Body of pancreas (tissue), 4 donors: ENCODE measurements at regions not wholly inside any gene's neighbourhood (a gene's known extent, or its start where the extent isn't known, plus 50 kb on each side); places are given as distances from the start of the nearest gene placed in this dataset.

ENCODE experiments used
- ATAC-seq: fragments of 150-250 bp; one replicate; pipeline ENCODE4 v1.9.1; 2016
- DNase-seq, 4 donors: peaks; one replicate each; pipeline ENCODE4 v3.0.0-alpha.2; 2019
- H3K27ac ChIP-seq, 4 donors: fragments of 200-600 bp; sonication (generic); 1 replicate in 3 of 4; 2 replicates in 1 of 4; pipeline versions ENCODE4 v1.5.1 to v1.6.1; 2016 to 2019; ENCODE audit warnings: mild to moderate bottlenecking in 1 of 4, mixed read lengths in 1 of 4, moderate library complexity in 1 of 4
- H3K27me3 ChIP-seq, 2 donors: fragments of 200-600 bp; sonication (generic); one replicate each; pipeline ENCODE4 v1.6.0; 2016; ENCODE audit warnings: mild to moderate bottlenecking in 1 of 2
- H3K36me3 ChIP-seq, 2 donors: fragments of 200-600 bp; sonication (generic); replicated peaks in 1 of 2; 2 replicates each; pipeline ENCODE4 v1.5.1; 2016; ENCODE audit warnings: low read depth in 2 of 2; ENCODE audit not compliant: insufficient read depth in 1 of 2
- H3K4me1 ChIP-seq: fragments of 200-600 bp; sonication (generic); one replicate; pipeline ENCODE4 v1.6.0; 2016
- H3K4me3 ChIP-seq, 2 donors: fragments of 200-600 bp; sonication (generic); 1 replicate in 1 of 2; 2 replicates in 1 of 2; pipeline ENCODE4 v1.5.1; 2016 to 2019
- H3K9me3 ChIP-seq, 3 donors: fragments of 200-600 bp; sonication (generic); 1 replicate in 2 of 3; 2 replicates in 1 of 3; pipeline ENCODE4 v1.5.1; 2016
- POLR2A ChIP-seq, 3 donors: fragments of 450-650 bp; IDR thresholded peaks; one replicate each; pipeline ENCODE4 v1.6.1; 2016; ENCODE audit warnings: antibody characterized with exemption in 3 of 3, mild to moderate bottlenecking in 2 of 3
- WGBS, 2 donors: methylation state at CpG; one replicate each; pipeline ENCODE4 v1.1.5; 2017; 5-methylcytosine and 5-hydroxymethylcytosine counted together
- intact Hi-C: fragments of 100-400 bp; cut with DNase I; formaldehyde crosslinking; loops from one replicate; pipeline ENCODE4 v1.15.1; 2023
- TF ChIP-seq, protein P1 (sequence below), 7 experiments: fragments of 450-650 bp in 4 of 7; fragments of 200-600 bp in 3 of 7; sonication (generic) in 3 of 7; IDR thresholded peaks; one replicate each; pipeline ENCODE4 v1.5.1; 2016 to 2019; ENCODE audit warnings: antibody characterized with exemption in 7 of 7

DNA sequence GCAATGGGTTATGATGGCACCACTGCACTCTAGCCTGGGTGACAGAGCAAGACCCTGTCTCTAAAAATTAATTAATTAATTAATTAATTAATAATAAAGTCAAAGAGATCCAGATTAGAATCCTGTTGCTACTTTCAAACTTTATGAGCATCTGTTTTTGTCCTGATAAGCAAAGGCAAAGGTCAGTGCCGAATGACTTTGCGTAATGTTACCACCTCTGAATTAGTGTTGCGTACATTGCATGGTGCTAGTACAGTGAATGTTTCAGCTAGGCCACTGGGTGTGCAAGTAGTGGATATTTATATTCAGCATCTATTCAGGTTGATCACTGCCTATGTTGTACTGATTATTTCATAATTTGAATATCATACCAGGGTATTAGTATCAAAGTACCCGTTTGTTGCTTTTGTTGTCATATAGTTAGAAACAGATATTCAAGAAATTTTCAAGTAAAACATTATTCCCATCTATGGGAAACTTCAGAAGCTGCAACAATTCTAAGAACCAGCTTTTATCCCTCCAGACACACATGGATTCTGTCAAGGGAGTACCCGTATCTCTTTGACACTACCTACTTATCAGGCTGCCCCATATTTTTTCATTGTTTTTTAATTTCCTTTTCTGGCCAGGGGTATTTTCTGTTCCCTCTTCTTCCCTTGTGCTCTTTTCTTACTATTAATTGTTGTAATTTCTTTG is 127.1 kb upstream of the GRM7 start:
- ATAC-seq (no peak), DNase-seq (no peak)
- Histone ChIP-seq H3K27ac (no peak overlapping the region), H3K36me3 (no peaks in the 10 kb centered on the region), H3K4me1 (no peaks in the 10 kb centered on the region), H3K27me3 (no peaks in the 10 kb centered on the region), H3K9me3 (no peaks in the 10 kb centered on the region), H3K4me3 (no peak overlapping the region)
- TF ChIP-seq POLR2A (IDR thresholded peaks at IDR 0.05), result no peak
- TF ChIP-seq, protein P1, sequence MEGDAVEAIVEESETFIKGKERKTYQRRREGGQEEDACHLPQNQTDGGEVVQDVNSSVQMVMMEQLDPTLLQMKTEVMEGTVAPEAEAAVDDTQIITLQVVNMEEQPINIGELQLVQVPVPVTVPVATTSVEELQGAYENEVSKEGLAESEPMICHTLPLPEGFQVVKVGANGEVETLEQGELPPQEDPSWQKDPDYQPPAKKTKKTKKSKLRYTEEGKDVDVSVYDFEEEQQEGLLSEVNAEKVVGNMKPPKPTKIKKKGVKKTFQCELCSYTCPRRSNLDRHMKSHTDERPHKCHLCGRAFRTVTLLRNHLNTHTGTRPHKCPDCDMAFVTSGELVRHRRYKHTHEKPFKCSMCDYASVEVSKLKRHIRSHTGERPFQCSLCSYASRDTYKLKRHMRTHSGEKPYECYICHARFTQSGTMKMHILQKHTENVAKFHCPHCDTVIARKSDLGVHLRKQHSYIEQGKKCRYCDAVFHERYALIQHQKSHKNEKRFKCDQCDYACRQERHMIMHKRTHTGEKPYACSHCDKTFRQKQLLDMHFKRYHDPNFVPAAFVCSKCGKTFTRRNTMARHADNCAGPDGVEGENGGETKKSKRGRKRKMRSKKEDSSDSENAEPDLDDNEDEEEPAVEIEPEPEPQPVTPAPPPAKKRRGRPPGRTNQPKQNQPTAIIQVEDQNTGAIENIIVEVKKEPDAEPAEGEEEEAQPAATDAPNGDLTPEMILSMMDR (IDR thresholded peaks at IDR 0.05), result no peak
- intact Hi-C loops, result no loop called here
- 91 to 93% methylated on average over 5 of the region's 5 CpGs for WGBS, 2 donors

DNA sequence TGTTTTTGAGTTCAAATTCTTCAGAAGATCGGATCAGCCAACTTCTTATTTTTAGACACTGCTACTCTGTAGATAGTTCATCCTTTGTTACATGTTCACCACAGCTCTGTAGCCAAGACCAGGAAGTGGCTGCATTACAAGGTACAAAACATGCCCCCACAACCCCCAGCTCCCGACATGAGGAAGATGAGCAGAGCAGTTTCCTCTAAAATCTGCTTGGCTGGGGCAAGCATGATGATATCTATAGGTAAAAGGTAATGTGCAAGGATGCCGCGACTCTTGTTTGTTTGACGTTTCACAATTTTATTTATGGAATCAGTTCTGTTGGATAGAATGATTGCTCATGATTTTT is 126.5 kb upstream of the GRM7 start:
- DNase-seq (no peak), ATAC-seq (no peak)
- no peak overlapping the region for H3K4me3 ChIP-seq
- no peaks in the 10 kb centered on the region for H3K4me1 ChIP-seq
- intact Hi-C loops, result no loop called here
- H3K9me3 ChIP-seq, result no peaks in the 10 kb centered on the region
- 86 to 91% methylated on average over 5 of the region's 5 CpGs for WGBS, 2 donors
- no peaks in the 10 kb centered on the region for H3K27me3 ChIP-seq
- no peaks in the 10 kb centered on the region for H3K36me3 ChIP-seq
- no peak overlapping the region for H3K27ac ChIP-seq
- TF ChIP-seq POLR2A (IDR thresholded peaks at IDR 0.05), result no peak
- TF ChIP-seq, protein P1 (IDR thresholded peaks at IDR 0.05), result no peak

GRCh38 chr3:6736836-6737629 is 123.9 kb upstream of the GRM7 start:
- DNase-seq (no peak), ATAC-seq (no peak)
- no peaks in the 10 kb centered on the region for H3K4me1 ChIP-seq
- H3K9me3 ChIP-seq, result no peaks in the 10 kb centered on the region
- WGBS, 2 donors, result 73 to 84% methylated on average over 5 of the region's 5 CpGs
- TF ChIP-seq POLR2A (IDR thresholded peaks at IDR 0.05), result no peak
- TF ChIP-seq, protein P1 (IDR thresholded peaks at IDR 0.05), result no peak
- no peak overlapping the region for H3K4me3 ChIP-seq
- no peaks in the 10 kb centered on the region for H3K36me3 ChIP-seq
- H3K27ac ChIP-seq, result no peak overlapping the region
- intact Hi-C loops, result no loop called here
- no peaks in the 10 kb centered on the region for H3K27me3 ChIP-seq

DNA sequence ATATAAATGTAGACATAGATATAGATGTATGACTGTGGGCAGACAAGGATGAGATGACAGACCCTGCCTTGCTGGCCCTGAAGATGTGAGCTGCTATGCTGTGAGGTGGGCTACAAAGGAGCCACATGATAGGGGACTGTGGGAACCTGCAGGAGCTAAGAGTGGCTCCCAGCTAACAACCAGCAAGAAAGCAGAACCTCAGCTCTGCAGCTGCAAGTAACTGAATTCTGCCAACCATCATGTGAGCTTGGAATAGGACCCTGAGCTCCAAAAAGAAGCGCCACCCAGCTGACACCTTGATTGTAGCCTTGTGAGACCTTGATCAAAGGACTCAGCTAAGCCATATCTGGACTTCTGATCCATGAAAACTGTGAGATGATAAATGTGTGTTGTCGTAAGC is 123.3 kb upstream of the GRM7 start:
- DNase-seq (no peak), ATAC-seq (no peak)
- Histone ChIP-seq H3K36me3 (no peaks in the 10 kb centered on the region), H3K27me3 (no peaks in the 10 kb centered on the region), H3K27ac (no peak overlapping the region), H3K9me3 (no peaks in the 10 kb centered on the region), H3K4me1 (no peaks in the 10 kb centered on the region), H3K4me3 (no peak overlapping the region)
- WGBS, 2 donors, result 77 to 93% methylated on average over 2 of the region's 2 CpGs
- intact Hi-C loops, result no loop called here
- TF ChIP-seq, protein P1 (IDR thresholded peaks at IDR 0.05), result no peak
- TF ChIP-seq POLR2A (IDR thresholded peaks at IDR 0.05), result no peak
